ENCODE measurements at regions not wholly inside any gene's neighbourhood (a gene's known extent, or its start where the extent isn't known, plus 50 kb on each side); places are given as distances from the start of the nearest gene placed in this dataset.
"Not testable (repeated sequence)": the region's sequence is repeated elsewhere in the genome, so short reads cannot be mapped to it uniquely, and the experiment has no call there.

- H3K9me3 Mint-ChIP-seq (ENCODE audit: unreplicated experiment), result peaks cover 14% of the 10 kb centered on the region
- no TSS peak for BruUV-seq (replicated peaks)
- H3K36me3 Mint-ChIP-seq (ENCODE audit: insufficient read depth, unreplicated experiment), result no peaks in the 10 kb centered on the region
- H3K27ac Mint-ChIP-seq (ENCODE audit: low read depth, unreplicated experiment), result no peak overlapping the region
- H3K4me3 Mint-ChIP-seq (ENCODE audit: unreplicated experiment), result no peak overlapping the region
- CTCF ChIA-PET, result no interaction called here
- no peaks in the 10 kb centered on the region for H3K4me1 Mint-ChIP-seq (ENCODE audit: insufficient read depth, unreplicated experiment)
- POLR2A ChIA-PET, result no interaction called here
- no peak for DNase-seq (ENCODE audit: unreplicated experiment)
- no peak for TF ChIP-seq CTCF (IDR thresholded peaks at IDR 0.05; ENCODE audit: unreplicated experiment)
- intact Hi-C loops (cut with micrococcal nuclease), result no loop called here
- H3K27me3 Mint-ChIP-seq (ENCODE audit: insufficient read depth, unreplicated experiment), result no peaks in the 10 kb centered on the region
Observed at GRCh38 chr18:29726646-29727045, 1315.9 kb downstream of the DSC3 start.

- DNase-seq (ENCODE audit: unreplicated experiment); POLR2A ChIA-PET; H3K4me1 Mint-ChIP-seq (ENCODE audit: insufficient read depth, unreplicated experiment); H3K27me3 Mint-ChIP-seq (ENCODE audit: insufficient read depth, unreplicated experiment); intact Hi-C loops (cut with micrococcal nuclease); H3K27ac Mint-ChIP-seq (ENCODE audit: low read depth, unreplicated experiment); H3K4me3 Mint-ChIP-seq (ENCODE audit: unreplicated experiment); H3K36me3 Mint-ChIP-seq (ENCODE audit: insufficient read depth, unreplicated experiment); BruUV-seq (replicated peaks): not testable (repeated sequence)
- peaks cover 14% of the 10 kb centered on the region for H3K9me3 Mint-ChIP-seq (ENCODE audit: unreplicated experiment)
- CTCF ChIA-PET, result interaction anchor here (1.3 kb wide), 1 partner anchor 9 kb away, joined by 4 read pairs; no protein-coding TSS in a partner anchor
Observed at GRCh38 chr18:29723486-29723885, 1319.1 kb downstream of the DSC3 start.

GRCh38 chr18:29715960-29716359, 1326.6 kb downstream of the DSC3 start:
- BruUV-seq (replicated peaks); DNase-seq (ENCODE audit: unreplicated experiment); intact Hi-C loops (cut with micrococcal nuclease); H3K27ac Mint-ChIP-seq (ENCODE audit: low read depth, unreplicated experiment); POLR2A ChIA-PET; H3K4me3 Mint-ChIP-seq (ENCODE audit: unreplicated experiment); H3K4me1 Mint-ChIP-seq (ENCODE audit: insufficient read depth, unreplicated experiment); H3K36me3 Mint-ChIP-seq (ENCODE audit: insufficient read depth, unreplicated experiment); H3K27me3 Mint-ChIP-seq (ENCODE audit: insufficient read depth, unreplicated experiment): not testable (repeated sequence)
- peaks cover 11% of the 10 kb centered on the region for H3K9me3 Mint-ChIP-seq (ENCODE audit: unreplicated experiment)
- CTCF ChIA-PET, result interaction anchor here (0.8 kb wide), 1 partner anchor 754 kb away, joined by 5 read pairs; no protein-coding TSS in a partner anchor

GRCh38 chr18:29712785-29713184, 1329.8 kb downstream of the DSC3 start:
- H3K36me3 Mint-ChIP-seq (ENCODE audit: insufficient read depth, unreplicated experiment), result no peaks in the 10 kb centered on the region
- no peak overlapping the region for H3K27ac Mint-ChIP-seq (ENCODE audit: low read depth, unreplicated experiment)
- intact Hi-C loops (cut with micrococcal nuclease), result no loop called here
- no peak overlapping the region for H3K4me3 Mint-ChIP-seq (ENCODE audit: unreplicated experiment)
- no peaks in the 10 kb centered on the region for H3K4me1 Mint-ChIP-seq (ENCODE audit: insufficient read depth, unreplicated experiment)
- TF ChIP-seq CTCF (IDR thresholded peaks at IDR 0.05; ENCODE audit: unreplicated experiment), result no peak
- H3K9me3 Mint-ChIP-seq (ENCODE audit: unreplicated experiment), result peaks cover 11% of the 10 kb centered on the region
- H3K27me3 Mint-ChIP-seq (ENCODE audit: insufficient read depth, unreplicated experiment), result no peaks in the 10 kb centered on the region
- CTCF ChIA-PET, result interaction anchor here (1.2 kb wide), 1 partner anchor 161 kb away, joined by 3 read pairs; no protein-coding TSS in a partner anchor
- no peak for DNase-seq (ENCODE audit: unreplicated experiment)
- BruUV-seq (replicated peaks), result no TSS peak
- POLR2A ChIA-PET, result no interaction called here

DNA sequence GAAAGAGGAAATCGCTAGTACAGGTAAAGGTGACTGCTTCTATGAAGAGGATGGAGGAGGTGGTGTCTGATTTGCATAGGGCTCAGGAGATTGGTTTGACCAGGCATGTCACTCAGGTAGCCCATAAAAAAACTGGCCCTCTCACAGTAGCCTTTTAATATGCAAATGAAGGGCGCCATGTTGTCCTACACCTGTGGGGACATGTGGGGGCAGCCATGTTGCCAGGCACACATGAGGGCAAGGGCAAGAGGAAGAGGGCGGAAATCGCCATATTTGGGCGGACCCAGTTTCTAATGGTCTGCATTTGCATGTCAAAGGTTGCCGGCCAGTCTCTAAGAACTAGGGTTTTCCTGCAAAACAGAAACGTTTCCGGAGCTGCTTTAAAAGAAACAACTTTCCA, 1330.6 kb downstream of the DSC3 start:
- DNase-seq (ENCODE audit: unreplicated experiment), result no peak
- H3K36me3 Mint-ChIP-seq (ENCODE audit: insufficient read depth, unreplicated experiment), result no peaks in the 10 kb centered on the region
- TF ChIP-seq CTCF (IDR thresholded peaks at IDR 0.05; ENCODE audit: unreplicated experiment), result no peak
- peaks cover 11% of the 10 kb centered on the region for H3K9me3 Mint-ChIP-seq (ENCODE audit: unreplicated experiment)
- ChIA-PET POLR2A (no interaction called here), CTCF (interaction anchor here (1.2 kb wide), 1 partner anchor 162 kb away, joined by 3 read pairs; no protein-coding TSS in a partner anchor)
- H3K27me3 Mint-ChIP-seq (ENCODE audit: insufficient read depth, unreplicated experiment), result no peaks in the 10 kb centered on the region
- BruUV-seq (replicated peaks), result no TSS peak
- no peaks in the 10 kb centered on the region for H3K4me1 Mint-ChIP-seq (ENCODE audit: insufficient read depth, unreplicated experiment)
- no peak overlapping the region for H3K4me3 Mint-ChIP-seq (ENCODE audit: unreplicated experiment)
- H3K27ac Mint-ChIP-seq (ENCODE audit: low read depth, unreplicated experiment), result no peak overlapping the region
- intact Hi-C loops (cut with micrococcal nuclease), result no loop called here

Measured in MCF 10A (cell line).